LNCAP (cell line): ENCODE measurements at regions not wholly inside any gene's neighbourhood (a gene's known extent, or its start where the extent isn't known, plus 50 kb on each side); places are given as distances from the start of the nearest gene placed in this dataset.

ENCODE experiments used
- CTCF ChIP-seq: fragments of 450-650 bp; IDR thresholded peaks from 2 replicates; pipeline ENCODE4 v1.5.1; 2017; ENCODE audit warnings: mild to moderate bottlenecking

GRCh38 chr18:44602380-44602779, 78.3 kb upstream of the SETBP1 start:
- no peak for TF ChIP-seq CTCF

- no peak for TF ChIP-seq CTCF
Measured at GRCh38 chr18:44602845-44603244, 77.8 kb upstream of the SETBP1 start.

GRCh38 chr18:44609181-44609941, 71.3 kb upstream of the SETBP1 start:
- no peak for TF ChIP-seq CTCF

GRCh38 chr18:44620812-44621211, 59.9 kb upstream of the SETBP1 start:
- no peak for TF ChIP-seq CTCF

- TF ChIP-seq CTCF, result no peak
Measured at GRCh38 chr18:44624052-44624451, 56.6 kb upstream of the SETBP1 start.

GRCh38 chr18:44625386-44625785, 55.3 kb upstream of the SETBP1 start:
- TF ChIP-seq CTCF, result no peak

GRCh38 chr18:44626236-44626635, 54.5 kb upstream of the SETBP1 start:
- no peak for TF ChIP-seq CTCF

GRCh38 chr18:44626807-44627206, 53.9 kb upstream of the SETBP1 start:
- no peak for TF ChIP-seq CTCF
